Vagina (tissue), 2 donors: ENCODE measurements at regions not wholly inside any gene's neighbourhood (a gene's known extent, or its start where the extent isn't known, plus 50 kb on each side); places are given as distances from the start of the nearest gene placed in this dataset.

Experiments
- DNase-seq, 2 donors: peaks; one replicate each; pipeline ENCODE4 v3.0.0-alpha.2; 2017; ENCODE audit errors: extremely low spot score in 2 of 2
- H3K27ac ChIP-seq: fragments of 200-600 bp; sonication (generic); one replicate; pipeline ENCODE4 v1.5.1; 2019
- H3K27me3 ChIP-seq: fragments of 200-600 bp; sonication (generic); one replicate; pipeline ENCODE4 v1.5.1; 2019
- H3K36me3 ChIP-seq, 2 donors: fragments of 200-600 bp; sonication (generic); one replicate each; pipeline ENCODE4 v1.5.1; 2017 to 2019
- H3K4me1 ChIP-seq: fragments of 200-600 bp; sonication (generic); one replicate; pipeline ENCODE4 v1.5.1; 2019
- H3K4me3 ChIP-seq, 2 donors: fragments of 200-600 bp; sonication (generic); 1 replicate in 1 of 2; 2 replicates in 1 of 2; pipeline ENCODE4 v1.5.1; 2016 to 2019
- H3K9me3 ChIP-seq: fragments of 200-600 bp; sonication (generic); one replicate; pipeline ENCODE4 v1.5.1; 2019
- POLR2A ChIP-seq, 2 donors: fragments of 450-650 bp; IDR thresholded peaks; one replicate each; pipeline ENCODE4 v1.6.1; 2017; ENCODE audit warnings: antibody characterized with exemption in 2 of 2, mild to moderate bottlenecking in 2 of 2, moderate library complexity in 2 of 2
- POLR2AphosphoS5 ChIP-seq, 2 donors: sonication (generic); formaldehyde crosslinking; IDR thresholded peaks; one replicate each; pipeline ENCODE4 v1.9.0; 2017; ENCODE audit warnings: antibody characterized with exemption in 2 of 2, mild to moderate bottlenecking in 2 of 2, low read depth in 1 of 2; ENCODE audit not compliant: insufficient read depth in 1 of 2
- intact Hi-C: fragments of 100-400 bp; cut with DNase I; formaldehyde crosslinking; loops from one replicate; pipeline ENCODE4 v1.15.1; 2023
- TF ChIP-seq, protein P1 (sequence below), 3 experiments: fragments of 450-650 bp in 2 of 3; fragments of 200-600 bp in 1 of 3; sonication (generic) in 1 of 3; IDR thresholded peaks; one replicate each; pipeline ENCODE4 v1.5.1; 2017 to 2019; ENCODE audit warnings: antibody characterized with exemption in 3 of 3, mild to moderate bottlenecking in 2 of 3, moderate library complexity in 2 of 3

- Histone ChIP-seq H3K4me1 (no peaks in the 10 kb centered on the region), H3K27me3 (no peaks in the 10 kb centered on the region), H3K36me3 (no peaks in the 10 kb centered on the region), H3K27ac (no peak overlapping the region), H3K9me3 (no peaks in the 10 kb centered on the region), H3K4me3 (no peak overlapping the region)
- intact Hi-C loops: no loop called here
- TF ChIP-seq, protein P1, sequence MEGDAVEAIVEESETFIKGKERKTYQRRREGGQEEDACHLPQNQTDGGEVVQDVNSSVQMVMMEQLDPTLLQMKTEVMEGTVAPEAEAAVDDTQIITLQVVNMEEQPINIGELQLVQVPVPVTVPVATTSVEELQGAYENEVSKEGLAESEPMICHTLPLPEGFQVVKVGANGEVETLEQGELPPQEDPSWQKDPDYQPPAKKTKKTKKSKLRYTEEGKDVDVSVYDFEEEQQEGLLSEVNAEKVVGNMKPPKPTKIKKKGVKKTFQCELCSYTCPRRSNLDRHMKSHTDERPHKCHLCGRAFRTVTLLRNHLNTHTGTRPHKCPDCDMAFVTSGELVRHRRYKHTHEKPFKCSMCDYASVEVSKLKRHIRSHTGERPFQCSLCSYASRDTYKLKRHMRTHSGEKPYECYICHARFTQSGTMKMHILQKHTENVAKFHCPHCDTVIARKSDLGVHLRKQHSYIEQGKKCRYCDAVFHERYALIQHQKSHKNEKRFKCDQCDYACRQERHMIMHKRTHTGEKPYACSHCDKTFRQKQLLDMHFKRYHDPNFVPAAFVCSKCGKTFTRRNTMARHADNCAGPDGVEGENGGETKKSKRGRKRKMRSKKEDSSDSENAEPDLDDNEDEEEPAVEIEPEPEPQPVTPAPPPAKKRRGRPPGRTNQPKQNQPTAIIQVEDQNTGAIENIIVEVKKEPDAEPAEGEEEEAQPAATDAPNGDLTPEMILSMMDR (IDR thresholded peaks at IDR 0.05): no peak
- TF ChIP-seq POLR2AphosphoS5 (IDR thresholded peaks at IDR 0.05; ENCODE audit: insufficient read depth in 1 of 2, low read depth in 1 of 2) (no peak), POLR2A (IDR thresholded peaks at IDR 0.05) (no peak)
- no peak for DNase-seq
Observed at GRCh38 chr6:95767897-95768463, 190.6 kb downstream of the MANEA start.

GRCh38 chr6:95768539-95768938 is 191.2 kb downstream of the MANEA start:
- H3K4me1 ChIP-seq: no peaks in the 10 kb centered on the region
- no peaks in the 10 kb centered on the region for H3K9me3 ChIP-seq
- intact Hi-C loops: no loop called here

GRCh38 chr6:95777338-95777737 is 200.0 kb downstream of the MANEA start:
- no peaks in the 10 kb centered on the region for H3K36me3 ChIP-seq
- DNase-seq: no peak
- H3K27me3 ChIP-seq: no peaks in the 10 kb centered on the region
- H3K27ac ChIP-seq: no peak overlapping the region
- TF ChIP-seq, protein P1 (IDR thresholded peaks at IDR 0.05): no peak
- no peak for TF ChIP-seq POLR2AphosphoS5 (IDR thresholded peaks at IDR 0.05; ENCODE audit: insufficient read depth in 1 of 2, low read depth in 1 of 2)
- no peak for TF ChIP-seq POLR2A (IDR thresholded peaks at IDR 0.05)
- H3K4me3 ChIP-seq: no peak overlapping the region
- intact Hi-C loops: no loop called here
- no peaks in the 10 kb centered on the region for H3K9me3 ChIP-seq
- H3K4me1 ChIP-seq: no peaks in the 10 kb centered on the region

More at GRCh38 chr6:95768539-95768938, 191.2 kb downstream of the MANEA start:
- Histone ChIP-seq H3K4me3 (no peak overlapping the region), H3K36me3 (no peaks in the 10 kb centered on the region), H3K27me3 (no peaks in the 10 kb centered on the region), H3K27ac (no peak overlapping the region)
- DNase-seq: no peak
- TF ChIP-seq, protein P1 (IDR thresholded peaks at IDR 0.05): no peak
- TF ChIP-seq POLR2AphosphoS5 (IDR thresholded peaks at IDR 0.05; ENCODE audit: insufficient read depth in 1 of 2, low read depth in 1 of 2) (no peak), POLR2A (IDR thresholded peaks at IDR 0.05) (no peak)

GRCh38 chr6:95780037-95780436 is 202.7 kb downstream of the MANEA start:
- H3K36me3 ChIP-seq: no peaks in the 10 kb centered on the region
- no peaks in the 10 kb centered on the region for H3K9me3 ChIP-seq
- TF ChIP-seq, protein P1 (IDR thresholded peaks at IDR 0.05): no peak
- no peaks in the 10 kb centered on the region for H3K27me3 ChIP-seq
- H3K27ac ChIP-seq: no peak overlapping the region
- DNase-seq: no peak
- intact Hi-C loops: no loop called here
- H3K4me1 ChIP-seq: no peaks in the 10 kb centered on the region
- H3K4me3 ChIP-seq: no peak overlapping the region

DNA sequence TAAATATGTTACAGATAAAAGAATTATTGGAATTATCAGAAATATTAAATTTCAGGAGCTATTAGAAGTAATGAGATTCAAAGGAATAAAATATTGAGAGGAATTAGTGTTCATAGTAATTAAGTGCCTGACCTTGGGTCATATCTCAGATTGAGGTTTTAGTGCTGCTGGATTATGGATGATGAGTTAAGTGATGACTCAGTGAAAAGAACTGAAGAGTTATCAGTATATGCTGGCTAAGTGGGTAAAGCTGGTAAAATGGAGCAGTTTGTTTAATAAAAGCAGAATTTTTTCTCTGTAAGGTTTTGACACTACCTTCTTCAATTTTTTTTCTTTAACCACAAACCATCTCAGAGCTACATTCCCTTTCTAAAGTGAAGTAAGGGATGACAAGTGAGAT is 206.7 kb downstream of the MANEA start:
- no peak overlapping the region for H3K27ac ChIP-seq
- intact Hi-C loops: no loop called here
- no peak for DNase-seq
- H3K9me3 ChIP-seq: no peaks in the 10 kb centered on the region
- no peaks in the 10 kb centered on the region for H3K27me3 ChIP-seq
- no peaks in the 10 kb centered on the region for H3K4me1 ChIP-seq
- no peak overlapping the region for H3K4me3 ChIP-seq
- TF ChIP-seq, protein P1 (IDR thresholded peaks at IDR 0.05): no peak
- TF ChIP-seq POLR2A (IDR thresholded peaks at IDR 0.05): no peak
- no peak for TF ChIP-seq POLR2AphosphoS5 (IDR thresholded peaks at IDR 0.05; ENCODE audit: insufficient read depth in 1 of 2, low read depth in 1 of 2)
- no peaks in the 10 kb centered on the region for H3K36me3 ChIP-seq
